Nephron progenitor cell (in vitro differentiated cells): ENCODE measurements at regions not wholly inside any gene's neighbourhood (a gene's known extent, or its start where the extent isn't known, plus 50 kb on each side); places are given as distances from the start of the nearest gene placed in this dataset.

Source experiments
- DNase-seq: peaks from one replicate; pipeline ENCODE4 v3.0.0; 2021
- H3K27ac Mint-ChIP-seq: 2 replicates; pipeline ENCODE4 v1.8.0; 2021; ENCODE audit warnings: mild to moderate bottlenecking, moderate library complexity, mixed read lengths
- H3K27me3 Mint-ChIP-seq: 2 replicates; pipeline ENCODE4 v1.8.0; 2021; ENCODE audit warnings: mild to moderate bottlenecking, low read depth, mixed read lengths; ENCODE audit not compliant: poor library complexity
- H3K36me3 Mint-ChIP-seq: 2 replicates; pipeline ENCODE4 v1.8.0; 2021; ENCODE audit warnings: low read depth, mixed read lengths
- H3K4me1 Mint-ChIP-seq: 2 replicates; pipeline ENCODE4 v1.8.0; 2021; ENCODE audit warnings: mixed read lengths
- H3K4me3 Mint-ChIP-seq: 2 replicates; pipeline ENCODE4 v1.8.0; 2021; ENCODE audit warnings: mild to moderate bottlenecking, moderate library complexity, mixed read lengths
- H3K9me3 Mint-ChIP-seq: 2 replicates; pipeline ENCODE4 v1.8.0; 2021; ENCODE audit warnings: mild to moderate bottlenecking, moderate library complexity, mixed read lengths
- CTCF ChIP-seq: fragments of 200-600 bp; sonication (generic); IDR thresholded peaks from 2 replicates; pipeline ENCODE4 v1.5.0; 2021; ENCODE audit warnings: antibody characterized with exemption

GRCh38 chr6:6891125-6891721 lies 216.5 kb upstream of the RREB1 start:
- H3K4me3 Mint-ChIP-seq = no peak overlapping the region
- DNase-seq = no peak
- H3K9me3 Mint-ChIP-seq = peaks cover 4% of the 10 kb centered on the region
- TF ChIP-seq CTCF = no peak
- no peaks in the 10 kb centered on the region for H3K36me3 Mint-ChIP-seq
- H3K4me1 Mint-ChIP-seq = peaks cover 55% of the 10 kb centered on the region
- peaks cover 11% of the 10 kb centered on the region for H3K27me3 Mint-ChIP-seq
- H3K27ac Mint-ChIP-seq = no peak overlapping the region

- no peak overlapping the region for H3K4me3 Mint-ChIP-seq
- peak overlapping the region; percentile 74 for H3K27ac Mint-ChIP-seq
- no peak for DNase-seq
- H3K9me3 Mint-ChIP-seq = peaks cover 4% of the 10 kb centered on the region
- peaks cover 5% of the 10 kb centered on the region for H3K27me3 Mint-ChIP-seq
- peaks cover 51% of the 10 kb centered on the region for H3K4me1 Mint-ChIP-seq
- no peaks in the 10 kb centered on the region for H3K36me3 Mint-ChIP-seq
- no peak for TF ChIP-seq CTCF
Observed at GRCh38 chr6:6891949-6892461, 215.8 kb upstream of the RREB1 start.

- Mint-ChIP-seq H3K4me1 (peaks cover 47% of the 10 kb centered on the region), H3K36me3 (no peaks in the 10 kb centered on the region), H3K4me3 (no peak overlapping the region), H3K27me3 (peaks cover 8% of the 10 kb centered on the region), H3K27ac (no peak overlapping the region), H3K9me3 (peaks cover 4% of the 10 kb centered on the region)
- no peak for DNase-seq
- no peak for TF ChIP-seq CTCF
Observed at GRCh38 chr6:6892744-6893583, 214.8 kb upstream of the RREB1 start.

GRCh38 chr6:6893701-6894100 lies 214.1 kb upstream of the RREB1 start:
- H3K27me3 Mint-ChIP-seq = peaks cover 8% of the 10 kb centered on the region
- H3K4me1 Mint-ChIP-seq = peaks cover 47% of the 10 kb centered on the region
- TF ChIP-seq CTCF = no peak
- H3K27ac Mint-ChIP-seq = no peak overlapping the region
- H3K36me3 Mint-ChIP-seq = no peaks in the 10 kb centered on the region
- H3K9me3 Mint-ChIP-seq = peaks cover 7% of the 10 kb centered on the region
- DNase-seq = no peak
- no peak overlapping the region for H3K4me3 Mint-ChIP-seq

- Mint-ChIP-seq H3K27ac (no peak overlapping the region), H3K36me3 (no peaks in the 10 kb centered on the region), H3K9me3 (peaks cover 7% of the 10 kb centered on the region), H3K4me3 (no peak overlapping the region), H3K27me3 (peaks cover 8% of the 10 kb centered on the region), H3K4me1 (peaks cover 49% of the 10 kb centered on the region)
- DNase-seq = no peak
- TF ChIP-seq CTCF = no peak
Observed at GRCh38 chr6:6895929-6896328, 211.8 kb upstream of the RREB1 start.
